Epithelial cell of esophagus (primary cell): ENCODE measurements at regions not wholly inside any gene's neighbourhood (a gene's known extent, or its start where the extent isn't known, plus 50 kb on each side); places are given as distances from the start of the nearest gene placed in this dataset.

Experiments
- DNase-seq: peaks from one replicate; pipeline ENCODE4 v3.0.0; 2010; ENCODE audit warnings: low read depth
- H3K4me3 ChIP-seq: 2 replicates; pipeline ENCODE4 v1.5.1; 2011; ENCODE audit warnings: mild to moderate bottlenecking, low read length, control low read depth
- TF ChIP-seq, protein P1 (sequence below): IDR thresholded peaks from 2 replicates; pipeline ENCODE4 v1.5.1; 2011; ENCODE audit warnings: low read depth, mild to moderate bottlenecking, low read length, control low read depth, inconsistent platforms; ENCODE audit not compliant: insufficient read depth; ENCODE audit errors: missing control alignments

DNA sequence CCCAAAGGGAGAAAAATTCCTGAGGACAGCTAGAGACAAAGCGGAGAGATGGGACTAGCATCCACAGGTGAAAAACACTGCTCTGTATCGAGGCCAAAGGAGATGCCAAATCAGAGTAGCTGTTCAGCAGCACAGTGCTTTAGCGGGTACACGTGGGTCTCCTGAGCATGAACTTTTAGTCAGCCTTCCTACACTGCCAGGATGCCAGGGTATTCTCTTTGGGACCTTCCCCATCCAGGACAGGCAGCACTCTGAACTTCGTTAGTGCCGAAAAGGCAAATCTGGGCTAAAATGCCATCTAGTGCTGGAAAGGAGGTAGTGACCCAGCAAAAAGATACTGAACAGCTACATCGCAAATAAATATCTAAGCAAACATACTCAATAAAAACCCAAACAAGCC is 64.9 kb downstream of the C6orf58 start:
- H3K4me3 ChIP-seq = no peak overlapping the region
- DNase-seq = peak; percentile 53
- TF ChIP-seq, protein P1, sequence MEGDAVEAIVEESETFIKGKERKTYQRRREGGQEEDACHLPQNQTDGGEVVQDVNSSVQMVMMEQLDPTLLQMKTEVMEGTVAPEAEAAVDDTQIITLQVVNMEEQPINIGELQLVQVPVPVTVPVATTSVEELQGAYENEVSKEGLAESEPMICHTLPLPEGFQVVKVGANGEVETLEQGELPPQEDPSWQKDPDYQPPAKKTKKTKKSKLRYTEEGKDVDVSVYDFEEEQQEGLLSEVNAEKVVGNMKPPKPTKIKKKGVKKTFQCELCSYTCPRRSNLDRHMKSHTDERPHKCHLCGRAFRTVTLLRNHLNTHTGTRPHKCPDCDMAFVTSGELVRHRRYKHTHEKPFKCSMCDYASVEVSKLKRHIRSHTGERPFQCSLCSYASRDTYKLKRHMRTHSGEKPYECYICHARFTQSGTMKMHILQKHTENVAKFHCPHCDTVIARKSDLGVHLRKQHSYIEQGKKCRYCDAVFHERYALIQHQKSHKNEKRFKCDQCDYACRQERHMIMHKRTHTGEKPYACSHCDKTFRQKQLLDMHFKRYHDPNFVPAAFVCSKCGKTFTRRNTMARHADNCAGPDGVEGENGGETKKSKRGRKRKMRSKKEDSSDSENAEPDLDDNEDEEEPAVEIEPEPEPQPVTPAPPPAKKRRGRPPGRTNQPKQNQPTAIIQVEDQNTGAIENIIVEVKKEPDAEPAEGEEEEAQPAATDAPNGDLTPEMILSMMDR = peak; percentile 83
